ENCODE measurements at regions not wholly inside any gene's neighbourhood (a gene's known extent, or its start where the extent isn't known, plus 50 kb on each side); places are given as distances from the start of the nearest gene placed in this dataset.

DNA sequence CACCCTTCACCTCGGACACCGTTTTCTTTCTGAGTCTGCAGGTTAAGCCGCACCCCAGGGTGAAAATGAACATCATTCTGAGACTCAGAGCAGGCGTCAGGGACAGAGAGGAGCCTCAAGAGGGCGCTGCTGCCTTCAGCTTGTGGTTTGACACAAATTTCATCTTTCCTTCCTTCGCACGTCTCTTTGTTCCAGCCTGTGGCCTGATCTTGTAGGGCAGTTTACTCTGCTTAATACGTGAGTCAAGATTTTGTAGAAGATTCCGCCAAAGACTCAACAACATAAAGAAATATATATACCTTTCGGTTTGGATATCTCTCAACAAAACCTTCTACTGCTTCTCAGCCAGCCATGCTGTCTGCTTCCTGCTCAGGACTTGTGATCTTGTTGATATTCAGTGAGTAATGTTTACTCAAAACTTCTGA is 329.3 kb upstream of the OR4E1 start:
- TF ChIP-seq, protein P1, sequence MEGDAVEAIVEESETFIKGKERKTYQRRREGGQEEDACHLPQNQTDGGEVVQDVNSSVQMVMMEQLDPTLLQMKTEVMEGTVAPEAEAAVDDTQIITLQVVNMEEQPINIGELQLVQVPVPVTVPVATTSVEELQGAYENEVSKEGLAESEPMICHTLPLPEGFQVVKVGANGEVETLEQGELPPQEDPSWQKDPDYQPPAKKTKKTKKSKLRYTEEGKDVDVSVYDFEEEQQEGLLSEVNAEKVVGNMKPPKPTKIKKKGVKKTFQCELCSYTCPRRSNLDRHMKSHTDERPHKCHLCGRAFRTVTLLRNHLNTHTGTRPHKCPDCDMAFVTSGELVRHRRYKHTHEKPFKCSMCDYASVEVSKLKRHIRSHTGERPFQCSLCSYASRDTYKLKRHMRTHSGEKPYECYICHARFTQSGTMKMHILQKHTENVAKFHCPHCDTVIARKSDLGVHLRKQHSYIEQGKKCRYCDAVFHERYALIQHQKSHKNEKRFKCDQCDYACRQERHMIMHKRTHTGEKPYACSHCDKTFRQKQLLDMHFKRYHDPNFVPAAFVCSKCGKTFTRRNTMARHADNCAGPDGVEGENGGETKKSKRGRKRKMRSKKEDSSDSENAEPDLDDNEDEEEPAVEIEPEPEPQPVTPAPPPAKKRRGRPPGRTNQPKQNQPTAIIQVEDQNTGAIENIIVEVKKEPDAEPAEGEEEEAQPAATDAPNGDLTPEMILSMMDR (IDR thresholded peaks at IDR 0.05): peak; percentile 30; the same call in 2 of the 3 replicates
- no peak for TF ChIP-seq CEBPB (IDR thresholded peaks at IDR 0.05)
- no peak for TF ChIP-seq POLR2A (IDR thresholded peaks at IDR 0.05; ENCODE audit: low read length)
- TF ChIP-seq KDM1A (IDR thresholded peaks at IDR 0.05; ENCODE audit: low read depth): no peak
- no peak for TF ChIP-seq EP300 (IDR thresholded peaks at IDR 0.05)
- TF ChIP-seq RFX5 (IDR thresholded peaks at IDR 0.05): no peak
- no peak for TF ChIP-seq CBX2 (IDR thresholded peaks at IDR 0.05; ENCODE audit: borderline replicate concordance, low read depth)
